ENCODE measurements at regions not wholly inside any gene's neighbourhood (a gene's known extent, or its start where the extent isn't known, plus 50 kb on each side); places are given as distances from the start of the nearest gene placed in this dataset.
"Not testable (repeated sequence)": the region's sequence is repeated elsewhere in the genome, so short reads cannot be mapped to it uniquely, and the experiment has no call there.

- in situ Hi-C loops (cut with HindIII; ENCODE audit: low pct_unique_long_range_greater_than_20kb, low sequenced_read_pairs); DNase-seq (ENCODE audit: low read depth in 1 of 2, low spot score in 1 of 2): not testable (repeated sequence)
These were observed 126.4 kb downstream of the RBM46 start for GRCh38 chr4:154907345-154908045.

GRCh38 chr4:154908168-154908567 is 127.1 kb downstream of the RBM46 start:
- DNase-seq (ENCODE audit: low read depth in 1 of 2, low spot score in 1 of 2) = no peak
- TF ChIP-seq JUND (IDR thresholded peaks at IDR 0.05; ENCODE audit: low read depth) = no peak
- in situ Hi-C loops (cut with HindIII; ENCODE audit: low pct_unique_long_range_greater_than_20kb, low sequenced_read_pairs) = no loop called here

GRCh38 chr4:154911097-154911496 is 130.0 kb downstream of the RBM46 start:
- in situ Hi-C loops (cut with HindIII; ENCODE audit: low pct_unique_long_range_greater_than_20kb, low sequenced_read_pairs) = no loop called here
- DNase-seq (ENCODE audit: low read depth in 1 of 2, low spot score in 1 of 2) = peak; percentile 9 to 26
- TF ChIP-seq JUND (IDR thresholded peaks at IDR 0.05; ENCODE audit: low read depth) = no peak

- in situ Hi-C loops (cut with HindIII; ENCODE audit: low pct_unique_long_range_greater_than_20kb, low sequenced_read_pairs) = no loop called here
- DNase-seq (ENCODE audit: low read depth in 1 of 2, low spot score in 1 of 2) = no peak
- no peak for TF ChIP-seq JUND (IDR thresholded peaks at IDR 0.05; ENCODE audit: low read depth)
These were observed 130.6 kb downstream of the RBM46 start for GRCh38 chr4:154911608-154912098.

GRCh38 chr4:154916068-154916467 is 135.0 kb downstream of the RBM46 start:
- in situ Hi-C loops (cut with HindIII; ENCODE audit: low pct_unique_long_range_greater_than_20kb, low sequenced_read_pairs) = no loop called here
- DNase-seq (ENCODE audit: low read depth in 1 of 2, low spot score in 1 of 2) = no peak
- no peak for TF ChIP-seq JUND (IDR thresholded peaks at IDR 0.05; ENCODE audit: low read depth)

- in situ Hi-C loops (cut with HindIII; ENCODE audit: low pct_unique_long_range_greater_than_20kb, low sequenced_read_pairs) = no loop called here
- DNase-seq (ENCODE audit: low read depth in 1 of 2, low spot score in 1 of 2) = no peak
- TF ChIP-seq JUND (IDR thresholded peaks at IDR 0.05; ENCODE audit: low read depth) = no peak
These were observed 146.1 kb downstream of the RBM46 start for GRCh38 chr4:154927126-154927680.

- peak; percentile 3 to 57 for DNase-seq (ENCODE audit: low read depth in 1 of 2, low spot score in 1 of 2)
- TF ChIP-seq JUND (IDR thresholded peaks at IDR 0.05; ENCODE audit: low read depth) = no peak
- in situ Hi-C loops (cut with HindIII; ENCODE audit: low pct_unique_long_range_greater_than_20kb, low sequenced_read_pairs) = no loop called here
These were observed 147.7 kb downstream of the RBM46 start for GRCh38 chr4:154928640-154929257.

GRCh38 chr4:154936873-154937272 is 155.8 kb downstream of the RBM46 start:
- in situ Hi-C loops (cut with HindIII; ENCODE audit: low pct_unique_long_range_greater_than_20kb, low sequenced_read_pairs) = no loop called here
- TF ChIP-seq JUND (IDR thresholded peaks at IDR 0.05; ENCODE audit: low read depth) = no peak
- DNase-seq (ENCODE audit: low read depth in 1 of 2, low spot score in 1 of 2) = no peak

- no peak for DNase-seq (ENCODE audit: low read depth in 1 of 2, low spot score in 1 of 2)
These were observed 158.8 kb downstream of the RBM46 start for GRCh38 chr4:154939851-154940250.

GRCh38 chr4:154942176-154942575 is 161.1 kb downstream of the RBM46 start:
- DNase-seq (ENCODE audit: low read depth in 1 of 2, low spot score in 1 of 2) = no peak
- no peak for TF ChIP-seq JUND (IDR thresholded peaks at IDR 0.05; ENCODE audit: low read depth)
- in situ Hi-C loops (cut with HindIII; ENCODE audit: low pct_unique_long_range_greater_than_20kb, low sequenced_read_pairs) = no loop called here

More at GRCh38 chr4:154939851-154940250, 158.8 kb downstream of the RBM46 start:
- TF ChIP-seq JUND (IDR thresholded peaks at IDR 0.05; ENCODE audit: low read depth) = no peak
- in situ Hi-C loops (cut with HindIII; ENCODE audit: low pct_unique_long_range_greater_than_20kb, low sequenced_read_pairs) = no loop called here

GRCh38 chr4:154944996-154945395 is 163.9 kb downstream of the RBM46 start:
- in situ Hi-C loops (cut with HindIII; ENCODE audit: low pct_unique_long_range_greater_than_20kb, low sequenced_read_pairs) = no loop called here
- no peak for TF ChIP-seq JUND (IDR thresholded peaks at IDR 0.05; ENCODE audit: low read depth)
- peak in 1 of 2 experiments; percentile 6 for DNase-seq (ENCODE audit: low read depth in 1 of 2, low spot score in 1 of 2)

- no peak for TF ChIP-seq JUND (IDR thresholded peaks at IDR 0.05; ENCODE audit: low read depth)
- no peak for DNase-seq (ENCODE audit: low read depth in 1 of 2, low spot score in 1 of 2)
- in situ Hi-C loops (cut with HindIII; ENCODE audit: low pct_unique_long_range_greater_than_20kb, low sequenced_read_pairs) = no loop called here
These were observed 165.0 kb downstream of the RBM46 start for GRCh38 chr4:154946113-154946512.

GRCh38 chr4:154953691-154954090 is 172.6 kb downstream of the RBM46 start:
- in situ Hi-C loops (cut with HindIII; ENCODE audit: low pct_unique_long_range_greater_than_20kb, low sequenced_read_pairs) = no loop called here
- no peak for DNase-seq (ENCODE audit: low read depth in 1 of 2, low spot score in 1 of 2)
- TF ChIP-seq JUND (IDR thresholded peaks at IDR 0.05; ENCODE audit: low read depth) = no peak
